Breast epithelium (tissue), 3 donors: ENCODE measurements at regions not wholly inside any gene's neighbourhood (a gene's known extent, or its start where the extent isn't known, plus 50 kb on each side); places are given as distances from the start of the nearest gene placed in this dataset.

Source experiments
- CTCF ChIP-seq, 3 donors: fragments of 450-650 bp; IDR thresholded peaks; one replicate each; pipeline ENCODE4 v1.5.1; 2016 to 2017; ENCODE audit warnings: antibody characterized with exemption in 3 of 3, mild to moderate bottlenecking in 3 of 3, moderate library complexity in 3 of 3
- POLR2A ChIP-seq: fragments of 450-650 bp; IDR thresholded peaks from one replicate; pipeline ENCODE4 v1.6.1; 2016; ENCODE audit warnings: antibody characterized with exemption, mild to moderate bottlenecking, moderate library complexity
- POLR2AphosphoS5 ChIP-seq, 3 donors: sonication (generic); formaldehyde crosslinking; IDR thresholded peaks; one replicate each; pipeline ENCODE4 v1.6.1; 2017; ENCODE audit warnings: antibody characterized with exemption in 3 of 3

- TF ChIP-seq CTCF (IDR thresholded peaks at IDR 0.05) (no peak), POLR2A (no peak), POLR2AphosphoS5 (IDR thresholded peaks at IDR 0.05) (no peak)
Observed at GRCh38 chr2:111247491-111247890, 126.8 kb downstream of the BCL2L11 start.
